ENCODE measurements at regions not wholly inside any gene's neighbourhood (a gene's known extent, or its start where the extent isn't known, plus 50 kb on each side); places are given as distances from the start of the nearest gene placed in this dataset.

DNA sequence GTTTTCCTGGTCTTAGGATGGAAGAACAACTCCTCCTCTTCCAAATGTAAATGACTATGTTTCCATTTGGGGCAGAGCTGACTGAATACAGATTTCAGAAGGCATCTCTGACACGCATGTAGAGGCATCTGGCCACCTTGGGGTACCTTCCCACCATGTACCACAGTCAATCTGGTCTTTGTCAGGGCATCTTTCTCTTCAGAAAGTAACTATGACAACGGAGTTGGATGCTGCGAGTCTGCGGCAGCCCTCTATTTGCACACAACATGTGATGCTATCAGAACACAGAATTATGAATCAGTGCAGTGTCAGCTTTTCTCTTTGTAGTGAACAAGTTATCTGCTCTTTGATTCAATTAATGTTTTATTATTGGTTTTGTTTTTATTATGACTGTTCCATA, 94.7 kb downstream of the TSEN15 start:
- TF ChIP-seq, protein P1, sequence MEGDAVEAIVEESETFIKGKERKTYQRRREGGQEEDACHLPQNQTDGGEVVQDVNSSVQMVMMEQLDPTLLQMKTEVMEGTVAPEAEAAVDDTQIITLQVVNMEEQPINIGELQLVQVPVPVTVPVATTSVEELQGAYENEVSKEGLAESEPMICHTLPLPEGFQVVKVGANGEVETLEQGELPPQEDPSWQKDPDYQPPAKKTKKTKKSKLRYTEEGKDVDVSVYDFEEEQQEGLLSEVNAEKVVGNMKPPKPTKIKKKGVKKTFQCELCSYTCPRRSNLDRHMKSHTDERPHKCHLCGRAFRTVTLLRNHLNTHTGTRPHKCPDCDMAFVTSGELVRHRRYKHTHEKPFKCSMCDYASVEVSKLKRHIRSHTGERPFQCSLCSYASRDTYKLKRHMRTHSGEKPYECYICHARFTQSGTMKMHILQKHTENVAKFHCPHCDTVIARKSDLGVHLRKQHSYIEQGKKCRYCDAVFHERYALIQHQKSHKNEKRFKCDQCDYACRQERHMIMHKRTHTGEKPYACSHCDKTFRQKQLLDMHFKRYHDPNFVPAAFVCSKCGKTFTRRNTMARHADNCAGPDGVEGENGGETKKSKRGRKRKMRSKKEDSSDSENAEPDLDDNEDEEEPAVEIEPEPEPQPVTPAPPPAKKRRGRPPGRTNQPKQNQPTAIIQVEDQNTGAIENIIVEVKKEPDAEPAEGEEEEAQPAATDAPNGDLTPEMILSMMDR (IDR thresholded peaks at IDR 0.05; ENCODE audit: low read depth, low read length, poor library complexity, severe bottlenecking), result no peak
- no peak for TF ChIP-seq EZH2phosphoT487 (IDR thresholded peaks at IDR 0.05; ENCODE audit: borderline replicate concordance, low read length)
